GM21619 (cell line): ENCODE measurements at regions not wholly inside any gene's neighbourhood (a gene's known extent, or its start where the extent isn't known, plus 50 kb on each side); places are given as distances from the start of the nearest gene placed in this dataset.
"Not testable (repeated sequence)": the region's sequence is repeated elsewhere in the genome, so short reads cannot be mapped to it uniquely, and the experiment has no call there.

Experiments
- ATAC-seq: cut with Tn5 transposase; IDR thresholded peaks from one replicate; pipeline ENCODE4 v1.9.1; 2021; ENCODE audit not compliant: unreplicated experiment

DNA sequence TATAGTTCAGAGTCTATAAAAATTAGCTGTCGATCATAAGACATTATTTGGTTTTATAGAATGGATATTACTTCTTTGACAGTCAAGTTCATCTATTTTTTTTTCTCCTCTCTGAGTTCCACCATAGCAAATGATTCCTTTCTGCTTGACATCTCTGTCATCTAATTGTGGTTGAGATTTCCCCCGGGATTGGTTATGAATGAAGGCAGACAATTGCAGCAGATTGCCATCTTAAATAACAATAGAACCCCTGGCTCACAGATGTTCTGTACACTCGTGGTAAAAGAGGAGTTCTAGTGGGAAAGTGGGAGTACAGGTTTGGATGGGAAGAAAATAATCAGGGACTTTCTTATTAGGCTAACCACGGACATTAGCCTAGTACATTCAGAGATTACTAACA lies 292.1 kb upstream of the NRXN1 start:
- no peak for ATAC-seq

- no peak for ATAC-seq
Observed at GRCh38 chr2:51322613-51323012, 290.7 kb upstream of the NRXN1 start.

GRCh38 chr2:51304311-51304710 lies 272.4 kb upstream of the NRXN1 start:
- no peak for ATAC-seq

GRCh38 chr2:51301381-51301780 lies 269.4 kb upstream of the NRXN1 start:
- no peak for ATAC-seq

GRCh38 chr2:51299370-51299769 lies 267.4 kb upstream of the NRXN1 start:
- no peak for ATAC-seq

DNA sequence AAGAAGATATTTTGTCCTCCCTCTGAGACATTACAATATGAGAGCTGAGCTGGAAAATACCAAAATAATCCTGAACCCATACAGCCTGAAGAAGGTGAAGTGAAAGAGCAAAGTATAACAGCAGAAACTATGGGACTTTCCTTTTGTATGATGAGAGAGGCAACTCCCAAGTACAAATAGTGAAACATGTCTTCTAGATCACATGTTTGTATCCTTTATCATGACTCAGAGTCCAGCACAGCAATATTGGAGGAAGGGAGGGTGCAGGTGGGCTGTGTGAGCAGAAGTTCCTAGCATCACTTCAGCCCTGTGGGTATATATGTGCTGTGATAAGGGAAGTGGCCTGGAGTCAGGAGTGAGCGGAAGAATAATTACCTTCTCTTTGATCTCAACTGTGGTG lies 265.6 kb upstream of the NRXN1 start:
- ATAC-seq = no peak

DNA sequence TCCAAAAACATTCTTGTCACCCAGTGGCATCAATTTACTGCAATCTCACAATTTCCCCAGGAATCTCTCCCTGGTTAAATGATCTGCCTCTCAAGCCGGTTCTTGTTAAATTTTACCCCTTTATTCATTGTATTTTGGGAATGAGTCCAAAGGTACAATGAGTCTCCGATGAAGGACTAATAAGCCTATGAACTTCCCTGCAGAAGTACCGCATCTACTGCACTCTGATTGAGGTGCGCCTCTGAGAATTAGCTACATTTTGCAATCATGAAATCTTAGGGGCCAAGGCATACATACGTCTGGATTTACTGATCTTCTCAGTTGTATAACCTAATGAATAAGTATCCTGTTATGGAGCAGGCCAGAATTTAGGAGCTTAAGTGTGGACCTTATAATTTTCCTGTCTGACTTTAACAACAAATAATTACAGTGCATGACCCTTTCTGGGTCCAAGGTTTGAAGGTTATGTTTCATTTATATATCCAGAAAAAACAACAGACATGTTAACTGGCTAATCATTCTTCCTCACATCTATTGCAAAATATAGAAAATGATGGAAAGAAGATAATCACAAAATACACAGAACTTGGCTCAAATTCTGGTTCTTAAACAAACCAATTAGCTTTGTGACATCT lies 261.8 kb upstream of the NRXN1 start:
- no peak for ATAC-seq

GRCh38 chr2:51291762-51292551 lies 260.0 kb upstream of the NRXN1 start:
- no peak for ATAC-seq

DNA sequence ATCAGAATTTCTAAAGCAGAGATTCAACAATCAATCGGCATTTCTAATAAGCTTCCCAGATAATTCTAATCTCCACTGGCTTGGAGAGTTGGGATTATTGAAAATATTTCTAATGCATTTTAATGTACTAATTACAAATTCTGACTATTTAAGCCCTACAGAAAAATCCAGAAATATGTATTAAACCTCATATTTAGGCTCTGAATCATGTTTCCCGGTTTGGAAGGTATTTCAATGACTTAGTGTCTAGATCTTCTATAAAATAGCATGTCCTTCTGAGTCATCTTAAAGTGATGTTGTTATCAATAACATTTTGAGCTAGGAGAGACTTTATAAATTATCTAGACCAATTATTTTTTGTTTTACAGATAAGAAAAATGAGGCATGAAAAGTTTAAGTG lies 258.8 kb upstream of the NRXN1 start:
- ATAC-seq = no peak

DNA sequence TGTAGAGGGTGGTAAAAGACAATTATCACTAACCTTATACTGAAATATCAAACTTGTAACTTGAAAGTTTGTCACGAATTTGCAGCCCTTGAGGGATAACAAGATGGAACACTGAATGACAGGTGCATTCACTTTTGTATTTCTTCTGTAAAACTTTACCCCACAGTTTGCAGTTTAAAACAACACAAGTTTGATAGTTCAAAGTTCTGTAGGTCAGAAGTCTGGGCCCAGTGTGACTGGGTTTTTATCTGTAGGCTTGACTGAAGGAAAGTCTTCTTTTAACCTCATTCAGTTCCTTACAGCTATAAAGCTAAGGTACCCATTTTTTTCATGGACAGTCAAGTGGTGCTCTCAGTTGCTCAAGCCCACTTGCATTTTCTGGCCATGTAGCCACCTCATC lies 257.1 kb upstream of the NRXN1 start:
- ATAC-seq = no peak

DNA sequence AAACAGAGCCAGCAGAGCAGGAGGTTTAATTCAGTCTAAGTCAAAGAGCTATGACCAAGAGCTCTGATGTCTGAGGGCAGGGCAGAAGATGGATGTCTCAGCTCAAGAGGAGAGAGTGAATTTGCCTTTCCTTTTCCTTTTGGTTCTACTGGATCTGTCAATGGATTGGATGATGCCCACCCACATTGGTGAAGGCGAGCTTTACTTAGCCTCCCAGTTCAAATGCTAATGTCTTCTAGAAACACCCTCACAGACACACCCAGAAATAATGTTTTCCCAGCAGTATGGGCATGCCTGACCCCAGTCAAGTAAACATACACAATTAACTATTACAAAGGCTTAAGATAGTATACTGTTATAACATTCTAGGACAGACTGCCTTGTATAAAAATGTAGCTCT lies 236.3 kb upstream of the NRXN1 start:
- no peak for ATAC-seq

DNA sequence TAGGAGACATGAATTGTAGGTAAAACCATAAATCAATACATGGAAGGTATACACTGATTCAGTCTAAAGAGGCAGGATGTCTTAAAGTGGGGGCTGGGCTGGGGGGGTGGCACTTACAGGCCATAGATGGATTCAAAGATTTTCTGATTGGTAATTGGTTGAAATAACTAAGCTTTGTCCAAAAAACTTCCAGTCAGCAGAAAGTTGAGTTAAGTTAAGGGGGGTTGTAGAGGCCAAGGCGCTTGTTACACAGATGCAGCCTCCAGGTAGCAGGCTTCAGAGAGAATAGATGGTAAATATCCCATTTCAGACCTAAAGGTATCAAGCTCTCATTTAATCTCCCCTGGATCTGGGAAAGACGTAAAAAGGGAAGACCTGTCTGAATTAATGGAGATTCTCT lies 233.6 kb upstream of the NRXN1 start:
- no peak for ATAC-seq

- no peak for ATAC-seq
Observed at GRCh38 chr2:51263951-51264350, 232.0 kb upstream of the NRXN1 start.

- ATAC-seq = not testable (repeated sequence)
Observed at GRCh38 chr2:51263101-51263500, 231.2 kb upstream of the NRXN1 start.

DNA sequence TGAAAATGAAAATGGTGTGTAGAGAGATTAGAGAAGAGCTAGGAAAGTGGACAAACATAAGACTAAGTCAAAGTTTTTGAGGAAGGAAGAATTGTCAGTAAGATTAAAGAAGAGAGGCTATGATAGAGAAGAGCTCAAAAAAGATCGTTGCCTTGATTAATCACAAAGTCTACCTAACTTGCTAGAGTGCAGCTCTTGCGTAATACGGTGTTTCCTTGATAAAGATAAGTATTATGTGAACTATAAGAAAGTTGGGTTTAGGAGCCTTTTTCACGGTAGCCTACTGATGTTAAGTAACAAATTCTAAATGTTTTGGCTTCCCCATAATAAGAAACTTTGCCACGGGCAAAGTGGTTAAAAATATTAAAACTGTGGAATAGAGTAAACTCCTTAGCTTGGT lies 226.4 kb upstream of the NRXN1 start:
- ATAC-seq = no peak

DNA sequence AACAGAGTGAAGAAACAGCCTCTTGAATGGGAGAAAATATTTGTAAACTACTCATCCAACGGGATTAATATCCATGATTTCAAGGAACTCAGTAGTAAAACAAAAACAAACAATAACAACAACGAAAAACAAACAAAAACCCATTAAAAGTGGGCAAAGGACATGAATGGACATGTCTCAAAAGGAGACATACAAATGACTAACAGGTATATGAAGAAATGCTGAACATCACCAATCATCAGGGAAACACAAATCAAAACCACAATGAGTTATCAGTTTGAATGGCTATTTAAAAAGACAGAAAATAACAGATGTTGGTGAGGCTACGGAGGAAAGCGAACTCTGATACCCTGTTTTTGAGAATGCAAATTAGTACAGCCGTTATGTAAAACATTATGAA lies 224.8 kb upstream of the NRXN1 start:
- no peak for ATAC-seq

GRCh38 chr2:51251356-51251755 lies 219.4 kb upstream of the NRXN1 start:
- ATAC-seq = no peak

DNA sequence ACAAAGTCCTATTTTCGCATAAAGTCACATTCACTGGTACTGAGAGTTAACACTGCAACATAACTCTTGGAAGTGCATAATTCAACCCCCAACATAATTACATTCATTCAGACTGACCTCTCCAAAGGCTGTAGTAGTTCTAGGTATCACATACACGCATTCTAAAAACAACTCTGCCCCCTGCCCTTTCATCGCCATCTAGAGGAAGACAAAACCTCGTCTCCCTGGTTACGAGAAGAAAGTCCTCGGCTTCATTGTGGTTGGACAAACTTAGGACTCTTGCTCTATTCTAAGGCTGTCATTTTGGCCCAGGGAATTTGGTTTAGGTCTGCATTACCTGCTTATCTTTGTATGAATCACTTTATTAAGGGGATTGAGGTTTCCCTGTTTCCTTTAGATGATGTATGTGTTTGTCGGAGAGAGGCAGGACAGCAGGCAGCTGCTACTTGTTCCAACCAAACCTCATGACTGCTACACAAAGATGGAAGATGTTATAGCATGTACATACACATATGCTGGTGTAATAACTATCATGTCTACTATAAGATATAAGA lies 215.4 kb upstream of the NRXN1 start:
- ATAC-seq = no peak

DNA sequence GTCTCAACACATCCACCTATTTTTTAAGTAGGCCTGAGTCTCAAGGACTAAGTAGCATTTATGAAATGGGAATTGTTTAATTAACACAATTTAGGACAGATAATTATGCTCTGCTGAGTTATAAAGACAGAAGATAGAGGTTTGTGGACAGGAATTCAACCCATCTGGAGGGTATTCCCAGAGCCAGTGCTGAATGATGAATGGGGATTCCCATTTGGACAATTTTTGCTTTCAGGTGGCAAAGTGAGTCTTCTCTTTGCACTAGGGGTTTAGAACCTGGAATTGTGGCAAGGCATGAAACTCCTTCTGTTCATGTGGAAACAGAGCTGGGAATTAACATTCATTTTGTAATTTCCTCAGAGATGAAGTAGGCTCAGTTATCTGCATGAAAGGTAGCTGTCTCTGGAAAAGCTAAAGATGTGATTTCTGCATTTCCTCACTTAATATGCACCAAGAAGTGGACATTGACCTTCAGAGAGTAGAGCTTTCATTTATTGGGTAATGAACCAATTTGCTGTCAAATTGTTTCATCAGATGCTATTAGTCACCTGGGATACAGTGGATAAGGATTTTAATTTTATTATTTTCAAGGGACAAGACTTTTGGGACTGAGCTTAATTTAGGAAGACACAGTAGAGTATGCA lies 212.1 kb upstream of the NRXN1 start:
- no peak for ATAC-seq

GRCh38 chr2:51237626-51238271 lies 205.8 kb upstream of the NRXN1 start:
- ATAC-seq = no peak

GRCh38 chr2:51232027-51232426 lies 200.1 kb upstream of the NRXN1 start:
- ATAC-seq = no peak

DNA sequence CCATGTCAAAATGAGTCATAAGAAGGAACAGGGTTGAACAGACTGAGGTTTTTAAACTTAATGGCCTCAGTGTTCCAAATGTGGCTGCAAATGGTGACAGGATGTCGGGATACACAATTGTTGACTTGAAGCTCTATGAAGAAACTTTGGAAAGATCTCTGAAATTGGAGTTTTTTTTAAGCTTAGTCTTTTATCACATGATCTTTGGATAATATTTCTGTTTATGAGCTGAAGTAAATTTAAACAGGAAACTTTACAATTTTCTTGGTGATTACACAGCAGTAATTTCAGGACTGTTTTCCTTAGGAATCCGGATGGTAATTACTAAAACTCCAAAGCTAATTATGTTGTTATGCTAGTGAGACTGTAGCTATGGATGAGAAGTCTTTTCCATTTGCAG lies 199.1 kb upstream of the NRXN1 start:
- no peak for ATAC-seq
